GM12878 (cell line): ENCODE measurements at regions not wholly inside any gene's neighbourhood (a gene's known extent, or its start where the extent isn't known, plus 50 kb on each side); places are given as distances from the start of the nearest gene placed in this dataset.

Experiments
- ATAC-seq: fragments of 200-7000 bp; cut with Tn5 transposase; 3 replicates; pipeline ENCODE4 v1.9.1; 2020; ENCODE audit warnings: mild to moderate bottlenecking, moderate library complexity
- BruUV-seq: library from RNA; stranded (reverse); fragments of 400-500 nt; replicated peaks from 2 replicates; lab custom pipeline; 2021; lab: Mats Ljungman, UMichigan
- CTCF ChIA-PET: fragments of 300-600 bp; sonication (Branson Sonifier 250); formaldehyde crosslinking; extraction: SDS; loops from one replicate; lab custom pipeline; 2021; ENCODE audit warnings: inconsistent platforms; lab: Yijun Ruan, JAX
- POLR2A ChIA-PET: fragments of 350-600 bp; formaldehyde crosslinking; extraction: SDS; loops from one replicate; lab custom pipeline; 2021; ENCODE audit warnings: inconsistent platforms; lab: Charles Lee
- RAD21 ChIA-PET: fragments of 300-600 bp; sonication (Branson Sonifier 250); formaldehyde crosslinking; loops from one replicate; lab custom pipeline; 2023; ENCODE audit warnings: antibody characterized with exemption; ENCODE audit not compliant: unreplicated experiment; lab: Charles Lee
- SMC1A ChIA-PET: fragments of 300-600 bp; sonication (Branson Sonifier 250); formaldehyde crosslinking; loops from one replicate; lab custom pipeline; 2023; ENCODE audit not compliant: unreplicated experiment, uncharacterized antibody; lab: Charles Lee
- DNase-seq: peaks from one replicate; pipeline ENCODE4 v3.0.0-alpha.2; 2011; ENCODE audit warnings: low read depth, low spot score
- FAIRE-seq: peaks from 3 replicates; lab custom pipeline; 2011; peaks lifted over from hg19 to GRCh38; lab: Jason Lieb, UNC
- H2AFZ ChIP-seq: 2 replicates; pipeline ENCODE4 v1.6.0; 2011; ENCODE audit warnings: low read depth, low read length, control low read depth; ENCODE audit not compliant: control insufficient read depth
- H3K27ac ChIP-seq: 2 replicates; pipeline ENCODE4 v1.5.1; 2011; ENCODE audit warnings: control low read depth; ENCODE audit not compliant: control insufficient read depth, insufficient read depth
- H3K27me3 ChIP-seq, 2 experiments: replicated peaks in 1 of 2; 2 replicates each; pipeline versions ENCODE4 v1.6.0 to v1.6.1; 2011; ENCODE audit warnings: low read length in 1 of 2; ENCODE audit not compliant: control insufficient read depth in 2 of 2, insufficient read depth in 2 of 2
- H3K36me3 ChIP-seq, 2 experiments: 2 replicates each; pipeline ENCODE4 v1.5.1; 2011; ENCODE audit warnings: low read length in 1 of 2; ENCODE audit not compliant: control insufficient read depth in 2 of 2, insufficient read depth in 2 of 2
- H3K4me1 ChIP-seq: 2 replicates; pipeline ENCODE4 v1.6.1; 2011; ENCODE audit warnings: mild to moderate bottlenecking, low read length, moderate library complexity, mixed read lengths; ENCODE audit not compliant: control insufficient read depth, insufficient read depth
- H3K4me2 ChIP-seq: 2 replicates; pipeline ENCODE4 v1.6.0; 2011; ENCODE audit warnings: control low read depth; ENCODE audit not compliant: control insufficient read depth, insufficient read depth
- H3K4me3 ChIP-seq: fragments of 200-600 bp; sonication (generic); 2 replicates; pipeline ENCODE4 v1.5.1; 2016
- H3K79me2 ChIP-seq: 2 replicates; pipeline ENCODE4 v1.6.0; 2011; ENCODE audit warnings: low read length; ENCODE audit not compliant: control insufficient read depth, insufficient read depth
- H3K9ac ChIP-seq: 2 replicates; pipeline ENCODE4 v1.8.0; 2011; ENCODE audit warnings: low read length, control low read depth, mixed read lengths; ENCODE audit not compliant: control insufficient read depth, insufficient read depth
- H3K9me3 ChIP-seq: replicated peaks from 3 replicates; pipeline ENCODE4 v1.5.1; 2011; ENCODE audit warnings: mild to moderate bottlenecking, low read length; ENCODE audit not compliant: control insufficient read depth, insufficient read depth
- H4K20me1 ChIP-seq: 2 replicates; pipeline ENCODE4 v1.6.0; 2011; ENCODE audit not compliant: control insufficient read depth, insufficient read depth
- FOXM1 ChIP-seq: IDR thresholded peaks from 2 replicates; pipeline ENCODE4 v1.6.1; 2012; ENCODE audit warnings: low read depth, mild to moderate bottlenecking, inconsistent platforms, low read length, moderate library complexity
- MTA3 ChIP-seq: IDR thresholded peaks from 2 replicates; pipeline ENCODE4 v1.6.1; 2012; ENCODE audit warnings: low read length, inconsistent platforms, borderline replicate concordance
- MXI1 ChIP-seq: fragments of 150-350 bp; IDR thresholded peaks from 2 replicates; pipeline ENCODE4 v1.6.1; 2011; ENCODE audit warnings: low read depth, mild to moderate bottlenecking, inconsistent platforms, low read length, improper control_type of control experiment
- NBN ChIP-seq: fragments of 450-650 bp; IDR thresholded peaks from 2 replicates; pipeline ENCODE4 v1.6.1; 2016
- NR2C2 ChIP-seq: IDR thresholded peaks from 2 replicates; pipeline ENCODE4 v1.6.1; 2011; ENCODE audit warnings: borderline replicate concordance, low read depth; ENCODE audit not compliant: control insufficient read depth, insufficient read length
- POLR2AphosphoS2 ChIP-seq: IDR thresholded peaks from 2 replicates; pipeline ENCODE4 v1.6.1; 2011; ENCODE audit warnings: low read depth, mild to moderate bottlenecking, low read length, improper control_type of control experiment, moderate library complexity
- RAD51 ChIP-seq: fragments of 450-650 bp; IDR thresholded peaks from 2 replicates; pipeline ENCODE4 v1.6.1; 2016; ENCODE audit warnings: moderate library complexity, mild to moderate bottlenecking, inconsistent platforms
- RBBP5 ChIP-seq: fragments of 200-600 bp; sonication (generic); conservative IDR thresholded peaks from 2 replicates; pipeline ENCODE4 v1.6.1; 2016
- SUZ12 ChIP-seq: fragments of 200-600 bp; sonication (generic); IDR thresholded peaks from one replicate; pipeline ENCODE4 v1.6.1; 2018; ENCODE audit warnings: antibody characterized with exemption, mild to moderate bottlenecking; ENCODE audit not compliant: unreplicated experiment
- TARDBP ChIP-seq: IDR thresholded peaks from 2 replicates; pipeline ENCODE4 v1.6.1; 2016; ENCODE audit warnings: borderline replicate concordance
- TCF12 ChIP-seq: IDR thresholded peaks from 2 replicates; pipeline ENCODE4 v1.6.1; 2011; ENCODE audit warnings: low read depth, mild to moderate bottlenecking, low read length
- WGBS: methylation state at CpG from one replicate; pipeline ENCODE4 v1.1.6; 2016; ENCODE audit warnings: low lambda C conversion rate; ENCODE audit not compliant: insufficient replicate concordance, insufficient coverage; ENCODE audit errors: missing lambda C conversion rate; 5-methylcytosine and 5-hydroxymethylcytosine counted together
- in situ Hi-C: fragments of 300-500 bp; cut with MboI; formaldehyde crosslinking; loops from 9 replicates; pipeline ENCODE4 v1.14.3; 2018; ENCODE audit warnings: mixed read lengths
- intact Hi-C: fragments of 100-400 bp; cut with micrococcal nuclease; formaldehyde crosslinking; loops from one replicate; pipeline ENCODE4 v1.14.2; 2022; ENCODE audit not compliant: unreplicated experiment
- TF ChIP-seq, protein P1 (sequence below): fragments of 450-650 bp; IDR thresholded peaks from 2 replicates; pipeline ENCODE4 v1.6.1; 2014; ENCODE audit warnings: mild to moderate bottlenecking

DNA sequence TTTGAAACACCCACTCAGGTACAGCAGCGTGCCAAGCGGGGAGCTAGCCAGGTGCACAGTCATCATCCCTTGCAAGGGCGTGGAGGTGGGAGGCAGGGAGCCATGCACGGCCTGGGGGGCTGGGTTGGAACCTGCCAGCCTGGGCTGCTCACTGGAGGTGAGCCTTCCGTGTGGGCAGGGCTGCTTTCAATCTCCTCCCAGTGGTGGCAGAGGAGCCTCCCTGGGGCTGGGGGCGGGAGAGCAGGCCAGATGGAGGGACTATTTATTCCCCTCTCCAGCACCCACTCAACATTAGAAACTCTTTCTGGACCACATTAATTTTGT is 90.3 kb downstream of the KATNIP start:
- in situ Hi-C loops (loop anchor here (25.0 kb wide), 1 partner anchor 422 kb away; the partner anchor contains the start of gene GSG1L), intact Hi-C loops (loop anchor here (5.0 kb wide), 1 partner anchor 432 kb away; no protein-coding TSS in a partner anchor)
- ChIA-PET SMC1A (interaction anchor here (0.8 to 2.1 kb wide), 7 partner anchors 10 to 578 kb away, joined by 3 to 9 read pairs (median 4); partner anchors contain the start of genes GTF3C1 and KATNIP), CTCF (interaction anchor here (0.7 to 3.2 kb wide), 27 partner anchors 11 to 578 kb away, joined by 3 to 34 read pairs (median 4); partner anchors contain the start of genes GTF3C1 and KATNIP), POLR2A (no interaction called here), RAD21 (interaction anchor here (0.8 to 1.4 kb wide), 7 partner anchors 18 to 577 kb away, joined by 4 to 7 read pairs (median 4); partner anchors contain the start of genes GTF3C1 and KATNIP)
- Histone ChIP-seq H3K27me3 (no peaks in the 10 kb centered on the region), H3K9ac (no peak overlapping the region), H3K9me3 (no peaks in the 10 kb centered on the region), H4K20me1 (peaks cover 4% of the 10 kb centered on the region; the same call in 1 of the 2 replicates), H3K4me1 (peaks cover 12% of the 10 kb centered on the region), H3K4me2 (no peak overlapping the region), H3K36me3 (no peaks in the 10 kb centered on the region), H3K4me3 (no peak overlapping the region), H3K27ac (no peak overlapping the region), H2AFZ (no peak overlapping the region), H3K79me2 (no peaks in the 10 kb centered on the region)
- no peak for FAIRE-seq
- ATAC-seq, result peak; percentile 21; the same call in 2 of the 3 replicates
- TF ChIP-seq MTA3 (no peak), MXI1 (no peak), NR2C2 (no peak), TCF12 (no peak), RBBP5 (no peak), POLR2AphosphoS2 (no peak), RAD51 (no peak), FOXM1 (no peak), NBN (no peak), SUZ12 (no peak), TARDBP (no peak)
- TF ChIP-seq, protein P1, sequence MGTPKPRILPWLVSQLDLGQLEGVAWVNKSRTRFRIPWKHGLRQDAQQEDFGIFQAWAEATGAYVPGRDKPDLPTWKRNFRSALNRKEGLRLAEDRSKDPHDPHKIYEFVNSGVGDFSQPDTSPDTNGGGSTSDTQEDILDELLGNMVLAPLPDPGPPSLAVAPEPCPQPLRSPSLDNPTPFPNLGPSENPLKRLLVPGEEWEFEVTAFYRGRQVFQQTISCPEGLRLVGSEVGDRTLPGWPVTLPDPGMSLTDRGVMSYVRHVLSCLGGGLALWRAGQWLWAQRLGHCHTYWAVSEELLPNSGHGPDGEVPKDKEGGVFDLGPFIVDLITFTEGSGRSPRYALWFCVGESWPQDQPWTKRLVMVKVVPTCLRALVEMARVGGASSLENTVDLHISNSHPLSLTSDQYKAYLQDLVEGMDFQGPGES, result no peak
- no peak for DNase-seq
- 68% methylated on average over 6 of the region's 6 CpGs for WGBS
- BruUV-seq, result no TSS peak
